Activated T-helper 1 cell treated with anti-CD3 and anti-CD28 coated beads, Interleukin-12 subunit alpha, Interleukin-12 subunit beta, Interleukin-2, Interleukin-4 antibody, amounts not matched to agents 30 ng/mL and 10 ng/mL and 1 ng/mL, durations not matched to agents 14 hours and 24 hours and 36 hours (primary cell): ENCODE measurements at regions not wholly inside any gene's neighbourhood (a gene's known extent, or its start where the extent isn't known, plus 50 kb on each side); places are given as distances from the start of the nearest gene placed in this dataset.
"Not testable (repeated sequence)": the region's sequence is repeated elsewhere in the genome, so short reads cannot be mapped to it uniquely, and the experiment has no call there.

ENCODE experiments used
- DNase-seq: peaks from one replicate; pipeline ENCODE4 v3.0.0; 2021; ENCODE audit warnings: low spot score
- H3K27ac Mint-ChIP-seq: one replicate; pipeline ENCODE4 v1.8.0; 2021; ENCODE audit warnings: mild to moderate bottlenecking, mixed read lengths
- H3K27me3 Mint-ChIP-seq: one replicate; pipeline ENCODE4 v1.8.0; 2022; ENCODE audit warnings: mild to moderate bottlenecking, moderate library complexity, mixed read lengths; ENCODE audit not compliant: insufficient read depth
- H3K36me3 Mint-ChIP-seq: one replicate; pipeline ENCODE4 v1.8.0; 2021; ENCODE audit warnings: low read depth, mixed read lengths
- H3K4me1 Mint-ChIP-seq: one replicate; pipeline ENCODE4 v1.8.0; 2021; ENCODE audit warnings: low read depth, mixed read lengths
- H3K4me3 Mint-ChIP-seq: one replicate; pipeline ENCODE4 v1.8.0; 2021; ENCODE audit warnings: mild to moderate bottlenecking, moderate library complexity, mixed read lengths
- H3K9me3 Mint-ChIP-seq: one replicate; pipeline ENCODE4 v1.8.0; 2021; ENCODE audit warnings: mixed read lengths
- intact Hi-C: fragments of 100-400 bp; cut with micrococcal nuclease; formaldehyde crosslinking; loops from one replicate; pipeline ENCODE4 v1.15.1; 2024

GRCh38 chr1:101595881-101596374 lies 359.1 kb downstream of the S1PR1 start:
- no peak overlapping the region for H3K27ac Mint-ChIP-seq
- no peaks in the 10 kb centered on the region for H3K4me1 Mint-ChIP-seq
- intact Hi-C loops = no loop called here
- H3K27me3 Mint-ChIP-seq = peaks cover 3% of the 10 kb centered on the region
- H3K9me3 Mint-ChIP-seq = no peaks in the 10 kb centered on the region
- no peaks in the 10 kb centered on the region for H3K36me3 Mint-ChIP-seq
- H3K4me3 Mint-ChIP-seq = no peak overlapping the region
- DNase-seq = no peak

DNA sequence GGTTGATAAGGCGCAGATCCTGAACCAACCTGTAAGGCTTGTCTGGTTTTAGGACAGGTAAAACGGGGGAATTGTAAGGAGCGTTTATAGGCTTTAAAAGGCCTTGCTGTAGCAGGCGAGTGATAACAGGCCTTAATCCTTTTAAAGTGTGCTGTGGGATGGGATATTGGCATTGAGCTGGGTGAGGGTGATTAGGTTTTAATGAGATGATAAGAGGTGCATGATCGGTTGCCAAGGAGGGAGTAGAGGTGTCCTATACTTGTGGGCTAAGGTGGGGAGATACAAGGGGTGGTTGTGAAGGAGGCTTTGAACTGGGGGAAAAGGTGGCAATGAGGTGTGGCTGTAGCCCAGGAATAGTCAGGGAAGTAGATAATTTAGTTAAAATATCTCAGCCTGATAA lies 363.8 kb downstream of the S1PR1 start:
- DNase-seq, H3K4me3 Mint-ChIP-seq, H3K36me3 Mint-ChIP-seq, H3K27ac Mint-ChIP-seq, H3K4me1 Mint-ChIP-seq, H3K9me3 Mint-ChIP-seq, H3K27me3 Mint-ChIP-seq, intact Hi-C loops: not testable (repeated sequence)

DNA sequence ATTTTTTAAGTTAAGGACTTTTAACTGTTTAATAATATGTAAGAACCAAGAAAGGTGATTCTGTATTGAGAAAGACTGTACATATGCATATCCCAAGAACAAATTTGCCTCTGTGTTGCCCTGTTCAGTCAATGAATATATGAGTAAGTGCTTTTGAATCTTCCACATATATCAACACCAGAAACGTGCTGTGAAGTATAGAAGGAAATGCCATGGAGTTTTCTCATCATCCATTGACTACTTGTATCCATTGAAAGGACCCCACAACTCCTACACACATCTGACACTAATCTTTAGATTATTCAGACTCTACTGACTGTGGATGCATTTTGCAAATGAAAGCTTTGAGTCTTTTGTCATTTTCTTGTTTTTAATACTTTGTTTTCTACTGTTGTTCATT lies 366.9 kb downstream of the S1PR1 start:
- H3K4me3 Mint-ChIP-seq = no peak overlapping the region
- intact Hi-C loops = no loop called here

DNA sequence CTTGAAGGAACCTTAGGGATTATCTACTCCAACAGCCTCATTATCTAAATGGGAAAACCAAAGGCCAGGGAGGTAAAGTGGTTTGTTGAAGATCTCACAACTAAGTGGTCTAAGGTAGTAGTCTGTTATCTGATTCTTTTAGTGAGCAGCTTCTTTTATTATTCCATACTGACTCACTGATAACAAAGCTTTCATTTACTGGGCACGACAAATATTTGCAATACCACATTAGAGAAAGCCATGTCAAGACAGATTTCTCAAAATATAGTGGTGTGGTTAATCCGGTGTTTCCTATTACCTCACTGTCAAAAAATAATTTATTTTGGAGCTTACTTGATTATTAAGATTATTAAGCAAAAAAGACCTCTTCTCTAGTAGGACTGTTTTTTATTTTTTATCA lies 369.1 kb downstream of the S1PR1 start:
- Mint-ChIP-seq H3K27me3 (peaks cover 4% of the 10 kb centered on the region), H3K36me3 (no peaks in the 10 kb centered on the region), H3K27ac (no peak overlapping the region), H3K4me3 (no peak overlapping the region), H3K4me1 (no peaks in the 10 kb centered on the region), H3K9me3 (peaks cover 7% of the 10 kb centered on the region)
- intact Hi-C loops = no loop called here
- no peak for DNase-seq

More for the DNA sequence above, 366.9 kb downstream of the S1PR1 start:
- Mint-ChIP-seq H3K36me3 (no peaks in the 10 kb centered on the region), H3K9me3 (no peaks in the 10 kb centered on the region), H3K27me3 (peaks cover 4% of the 10 kb centered on the region), H3K4me1 (no peaks in the 10 kb centered on the region), H3K27ac (no peak overlapping the region)
- DNase-seq = no peak

DNA sequence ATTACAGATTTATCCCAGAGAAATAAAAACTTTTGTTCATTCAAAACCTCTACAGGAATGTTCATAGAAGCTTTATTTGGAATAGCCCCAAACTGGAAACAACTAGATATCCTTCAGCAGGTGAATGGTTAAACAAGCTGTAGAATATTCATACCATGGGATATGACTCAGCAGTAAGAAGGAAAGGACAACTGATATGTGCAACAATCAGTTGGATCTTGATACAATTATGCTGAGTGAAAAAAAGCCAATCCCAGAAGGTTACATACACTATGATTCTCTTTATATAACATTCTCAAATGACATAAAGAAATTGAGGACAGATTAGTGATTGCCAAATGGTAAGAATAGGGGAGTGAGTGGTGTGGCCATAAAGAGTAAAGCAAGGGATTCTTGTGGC lies 376.7 kb downstream of the S1PR1 start:
- DNase-seq = no peak
- intact Hi-C loops = no loop called here
- peaks cover 7% of the 10 kb centered on the region for H3K9me3 Mint-ChIP-seq
- no peaks in the 10 kb centered on the region for H3K36me3 Mint-ChIP-seq
- no peaks in the 10 kb centered on the region for H3K27me3 Mint-ChIP-seq
- H3K27ac Mint-ChIP-seq = no peak overlapping the region
- H3K4me1 Mint-ChIP-seq = no peaks in the 10 kb centered on the region
- H3K4me3 Mint-ChIP-seq = no peak overlapping the region

DNA sequence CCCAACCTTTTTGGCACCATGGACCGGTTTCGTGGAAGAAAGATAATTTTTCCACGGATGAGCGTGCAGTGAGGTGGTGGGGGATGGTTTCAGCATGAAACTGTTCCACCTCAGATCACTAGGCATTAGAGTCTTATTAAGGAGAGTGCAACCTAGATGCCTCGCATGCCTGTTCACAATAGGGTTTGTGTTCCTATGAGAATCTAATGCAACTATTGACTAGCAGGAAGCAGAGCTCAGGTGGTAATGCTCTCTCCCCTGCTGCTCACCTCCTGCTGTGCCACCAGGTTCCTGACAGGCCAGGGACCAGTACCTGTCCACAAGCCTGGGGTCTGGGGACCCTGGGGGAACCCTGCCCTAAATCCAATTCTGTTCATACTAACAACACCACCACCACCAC lies 377.8 kb downstream of the OLFM3 start:
- Mint-ChIP-seq H3K36me3 (no peaks in the 10 kb centered on the region), H3K27ac (no peak overlapping the region), H3K9me3 (no peaks in the 10 kb centered on the region), H3K4me3 (no peak overlapping the region), H3K4me1 (no peaks in the 10 kb centered on the region), H3K27me3 (no peaks in the 10 kb centered on the region)
- no peak for DNase-seq
- intact Hi-C loops = no loop called here

DNA sequence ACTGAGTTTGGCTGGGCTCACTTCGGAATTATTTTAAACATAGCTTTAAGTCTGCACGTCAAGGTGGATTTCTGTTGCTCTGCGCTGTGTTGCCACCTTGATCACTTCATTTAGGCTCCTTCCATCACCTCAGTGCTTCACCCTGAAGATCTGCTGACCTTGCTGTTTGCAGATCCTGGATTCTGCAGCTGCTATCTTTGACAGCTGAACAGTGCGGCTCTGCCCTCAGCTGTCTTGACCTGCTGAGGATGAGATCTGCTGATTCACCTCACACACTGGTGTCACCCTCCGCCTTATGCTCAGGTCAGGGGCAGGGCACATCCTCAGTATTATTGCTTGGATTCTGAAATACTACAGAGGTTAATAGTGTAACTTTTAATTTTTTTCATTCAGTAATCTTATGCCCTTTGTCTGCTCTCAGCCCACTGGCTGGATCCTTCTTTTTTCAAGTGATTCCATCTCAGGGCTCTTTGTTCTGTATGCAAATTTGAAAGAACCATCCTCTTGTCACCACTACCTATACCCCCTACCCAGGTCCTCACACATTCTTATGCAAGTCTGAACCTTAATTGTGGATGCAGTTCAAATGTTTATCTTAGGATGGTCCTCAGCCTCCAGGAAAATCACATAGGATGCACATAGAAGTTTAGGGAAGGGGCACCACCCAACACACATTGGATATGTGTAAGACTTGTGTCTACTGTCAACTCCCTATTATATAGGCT lies 364.0 kb downstream of the OLFM3 start:
- no peaks in the 10 kb centered on the region for H3K9me3 Mint-ChIP-seq

DNA sequence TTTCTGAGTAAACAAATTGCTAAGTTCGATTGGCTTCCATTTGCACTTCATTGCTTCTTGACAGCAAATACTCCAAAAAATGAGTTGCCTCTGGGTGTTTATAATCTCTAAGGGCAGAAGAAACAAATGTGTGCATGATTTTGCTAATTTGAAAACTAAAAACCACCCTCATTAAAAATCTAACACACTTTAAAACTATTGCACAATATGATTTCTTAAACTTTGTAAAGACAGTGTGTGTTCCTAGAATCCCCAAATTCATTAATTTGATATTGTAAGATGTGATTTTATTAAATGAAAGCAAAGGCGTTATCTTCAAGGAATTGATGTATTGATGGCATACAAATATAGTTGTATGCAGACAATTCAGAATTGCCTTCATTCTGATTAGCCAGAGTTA lies 350.9 kb downstream of the OLFM3 start:
- intact Hi-C loops = no loop called here
- H3K36me3 Mint-ChIP-seq = no peaks in the 10 kb centered on the region
- DNase-seq = no peak
- no peaks in the 10 kb centered on the region for H3K27me3 Mint-ChIP-seq
- H3K9me3 Mint-ChIP-seq = no peaks in the 10 kb centered on the region
- no peak overlapping the region for H3K27ac Mint-ChIP-seq
- no peaks in the 10 kb centered on the region for H3K4me1 Mint-ChIP-seq
- H3K4me3 Mint-ChIP-seq = no peak overlapping the region

More for the DNA sequence above, 364.0 kb downstream of the OLFM3 start:
- Mint-ChIP-seq H3K27me3 (no peaks in the 10 kb centered on the region), H3K4me3 (no peak overlapping the region), H3K27ac (no peak overlapping the region), H3K36me3 (no peaks in the 10 kb centered on the region), H3K4me1 (no peaks in the 10 kb centered on the region)
- intact Hi-C loops = no loop called here
- DNase-seq = no peak

DNA sequence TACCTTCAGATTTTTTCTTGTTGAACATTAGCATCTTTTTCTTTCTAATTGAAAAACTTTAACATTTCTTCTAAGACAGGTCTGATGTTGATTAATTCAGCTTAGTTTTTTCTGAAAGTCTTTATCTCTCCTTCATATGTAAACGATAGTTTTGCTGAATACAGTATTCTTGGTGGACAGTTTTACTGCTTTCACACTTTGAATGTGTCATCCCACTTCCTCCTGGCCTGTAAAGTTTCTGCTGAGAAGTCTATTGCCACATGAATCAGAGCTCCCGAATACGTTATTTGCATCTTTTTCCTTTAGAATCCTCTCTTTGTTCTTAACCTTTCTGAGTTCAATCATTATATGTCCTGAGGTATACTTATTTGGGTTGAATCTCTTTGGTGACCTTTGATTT lies 344.2 kb downstream of the OLFM3 start:
- H3K9me3 Mint-ChIP-seq = peaks cover 4% of the 10 kb centered on the region
- no peak overlapping the region for H3K4me3 Mint-ChIP-seq
- H3K36me3 Mint-ChIP-seq = no peaks in the 10 kb centered on the region
- H3K27me3 Mint-ChIP-seq = no peaks in the 10 kb centered on the region
- H3K4me1 Mint-ChIP-seq = no peaks in the 10 kb centered on the region
- intact Hi-C loops = no loop called here
- no peak for DNase-seq
- no peak overlapping the region for H3K27ac Mint-ChIP-seq

GRCh38 chr1:101653482-101653946 lies 343.2 kb downstream of the OLFM3 start:
- DNase-seq = no peak
- Mint-ChIP-seq H3K9me3 (peaks cover 4% of the 10 kb centered on the region), H3K27me3 (no peaks in the 10 kb centered on the region), H3K27ac (no peak overlapping the region), H3K36me3 (no peaks in the 10 kb centered on the region), H3K4me1 (no peaks in the 10 kb centered on the region), H3K4me3 (no peak overlapping the region)
- intact Hi-C loops = no loop called here

- no peak for DNase-seq
- Mint-ChIP-seq H3K27me3 (no peaks in the 10 kb centered on the region), H3K9me3 (peaks cover 5% of the 10 kb centered on the region), H3K4me1 (no peaks in the 10 kb centered on the region), H3K36me3 (no peaks in the 10 kb centered on the region), H3K4me3 (no peak overlapping the region), H3K27ac (no peak overlapping the region)
- intact Hi-C loops = no loop called here
These were observed 332.0 kb downstream of the OLFM3 start for GRCh38 chr1:101664726-101665125.

- no peaks in the 10 kb centered on the region for H3K27me3 Mint-ChIP-seq
- intact Hi-C loops = no loop called here
- H3K4me1 Mint-ChIP-seq = no peaks in the 10 kb centered on the region
- no peak for DNase-seq
- H3K27ac Mint-ChIP-seq = no peak overlapping the region
- H3K36me3 Mint-ChIP-seq = no peaks in the 10 kb centered on the region
- H3K9me3 Mint-ChIP-seq = peaks cover 5% of the 10 kb centered on the region
- no peak overlapping the region for H3K4me3 Mint-ChIP-seq
These were observed 329.0 kb downstream of the OLFM3 start for GRCh38 chr1:101667761-101668160.

DNA sequence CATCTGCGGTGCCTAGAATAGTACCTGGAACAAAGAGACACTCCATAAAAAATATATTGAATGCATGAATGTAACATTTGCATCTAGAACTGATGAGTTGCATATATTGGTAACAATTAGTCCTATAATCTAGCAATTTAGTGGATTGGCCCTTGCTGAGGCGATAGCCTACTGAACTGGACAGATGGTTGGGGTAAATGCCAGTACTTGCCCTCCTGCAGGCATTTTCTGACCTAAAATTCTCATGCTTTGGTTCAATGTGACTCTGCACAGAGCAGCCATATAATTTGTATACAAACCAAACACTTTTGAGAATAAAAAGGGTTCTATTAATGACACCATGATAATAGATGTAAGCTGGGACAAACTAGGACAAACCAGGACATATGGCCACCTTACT lies 313.6 kb downstream of the OLFM3 start:
- no peak overlapping the region for H3K4me3 Mint-ChIP-seq
- no peaks in the 10 kb centered on the region for H3K4me1 Mint-ChIP-seq
- H3K36me3 Mint-ChIP-seq = no peaks in the 10 kb centered on the region
- peaks cover 2% of the 10 kb centered on the region for H3K27me3 Mint-ChIP-seq
- no peak for DNase-seq
- intact Hi-C loops = no loop called here
- no peaks in the 10 kb centered on the region for H3K9me3 Mint-ChIP-seq
- H3K27ac Mint-ChIP-seq = no peak overlapping the region

DNA sequence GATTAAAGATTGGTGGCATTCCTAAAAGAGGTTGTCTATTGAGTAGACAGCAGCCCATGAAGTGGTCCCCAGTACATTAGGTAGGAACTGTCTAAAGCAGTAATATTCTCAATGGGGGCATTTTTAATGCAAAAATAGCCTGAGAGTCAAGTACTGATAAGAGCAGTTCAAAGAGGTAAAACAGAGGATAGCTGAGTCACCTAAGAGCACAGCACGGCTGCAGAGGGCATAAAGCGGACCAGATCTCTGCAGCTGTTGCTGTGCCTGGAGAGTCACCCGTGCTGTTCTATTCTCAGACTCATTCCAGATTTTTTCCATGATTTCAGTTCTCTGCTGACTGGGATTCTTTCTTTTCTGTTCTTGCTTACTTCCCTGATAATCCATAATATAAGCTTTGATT lies 313.2 kb downstream of the OLFM3 start:
- no peaks in the 10 kb centered on the region for H3K36me3 Mint-ChIP-seq
- no peaks in the 10 kb centered on the region for H3K4me1 Mint-ChIP-seq
- no peak overlapping the region for H3K27ac Mint-ChIP-seq
- intact Hi-C loops = no loop called here
- H3K4me3 Mint-ChIP-seq = no peak overlapping the region
- DNase-seq = no peak
- H3K27me3 Mint-ChIP-seq = peaks cover 2% of the 10 kb centered on the region
- H3K9me3 Mint-ChIP-seq = no peaks in the 10 kb centered on the region
